DMS79 (cell line): ENCODE measurements at regions not wholly inside any gene's neighbourhood (a gene's known extent, or its start where the extent isn't known, plus 50 kb on each side); places are given as distances from the start of the nearest gene placed in this dataset.

Source experiments
- DNase-seq: peaks from one replicate; lab custom pipeline; 2025; lab: John Stamatoyannopoulos, UW

DNA sequence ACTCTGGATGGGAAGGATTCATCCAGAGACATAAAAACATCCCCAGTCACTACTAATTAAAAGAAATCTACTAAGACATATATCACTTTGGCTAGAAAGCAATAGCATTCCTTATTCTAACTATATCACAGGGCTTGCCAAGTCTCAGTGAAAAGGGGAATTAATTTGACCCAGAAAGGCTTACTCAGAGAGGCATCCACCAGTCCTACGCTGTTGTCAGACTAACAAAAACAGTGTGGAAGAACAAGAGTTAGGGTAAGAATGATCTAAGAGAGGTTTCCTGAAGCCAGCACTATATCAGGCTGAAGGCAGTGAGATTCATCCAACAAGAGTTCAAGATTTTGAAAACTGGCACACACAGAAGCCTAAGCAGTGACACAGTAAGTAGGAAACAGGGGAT is 126.1 kb downstream of the GDAP2 start:
- no peak for DNase-seq

DNA sequence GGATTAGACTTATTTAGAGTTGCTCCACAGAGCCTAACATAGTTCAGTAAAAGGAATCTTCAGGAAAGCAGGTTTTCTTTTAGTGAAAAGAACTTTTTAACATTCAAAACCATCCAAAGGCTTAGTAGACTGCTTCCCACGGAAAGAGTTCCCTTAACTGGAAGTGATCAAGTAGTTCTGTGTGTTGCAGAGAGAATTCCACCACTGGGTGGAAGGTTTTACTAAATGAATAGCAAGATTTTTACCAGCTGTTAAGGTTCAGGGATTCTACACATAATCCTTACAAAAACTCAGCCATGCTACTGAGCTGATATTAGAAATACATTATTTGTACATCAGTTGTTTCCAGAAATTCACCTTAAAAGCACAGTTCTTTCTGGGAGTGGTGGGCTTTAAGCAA is 119.7 kb downstream of the GDAP2 start:
- DNase-seq = no peak

- DNase-seq = no peak
These were observed 118.9 kb downstream of the GDAP2 start for GRCh38 chr1:117810553-117810952.

GRCh38 chr1:117812869-117813511 is 116.4 kb downstream of the GDAP2 start:
- DNase-seq = no peak
